ENCODE measurements at regions not wholly inside any gene's neighbourhood (a gene's known extent, or its start where the extent isn't known, plus 50 kb on each side); places are given as distances from the start of the nearest gene placed in this dataset.
"Not testable (repeated sequence)": the region's sequence is repeated elsewhere in the genome, so short reads cannot be mapped to it uniquely, and the experiment has no call there.

- Histone ChIP-seq H3K27ac (no peak overlapping the region), H3K4me3 (no peak overlapping the region)
Observed at GRCh38 chr15:77866596-77867125, 210.8 kb downstream of the TBC1D2B start.

GRCh38 chr15:77866186-77866585 lies 211.3 kb downstream of the TBC1D2B start:
- Histone ChIP-seq H3K27ac (no peak overlapping the region), H3K4me3 (no peak overlapping the region)

- Histone ChIP-seq H3K27ac (no peak overlapping the region), H3K4me3 (no peak overlapping the region)
Observed at GRCh38 chr15:77865701-77866100, 211.8 kb downstream of the TBC1D2B start.

- Histone ChIP-seq H3K4me3 (no peak overlapping the region), H3K27ac (no peak overlapping the region)
Observed at GRCh38 chr15:77865106-77865610, 212.4 kb downstream of the TBC1D2B start.

GRCh38 chr15:77864211-77865105 lies 213.1 kb downstream of the TBC1D2B start:
- H3K27ac ChIP-seq, result no peak overlapping the region
- no peak overlapping the region for H3K4me3 ChIP-seq

GRCh38 chr15:77863491-77864105 lies 213.9 kb downstream of the TBC1D2B start:
- Histone ChIP-seq H3K4me3 (no peak overlapping the region), H3K27ac (no peak overlapping the region)

- no peak overlapping the region for H3K27ac ChIP-seq
Observed at GRCh38 chr15:77862651-77863104, 214.8 kb downstream of the TBC1D2B start.

GRCh38 chr15:77861997-77862635 lies 215.4 kb downstream of the TBC1D2B start:
- H3K4me3 ChIP-seq, H3K27ac ChIP-seq: not testable (repeated sequence)

More at GRCh38 chr15:77862651-77863104, 214.8 kb downstream of the TBC1D2B start:
- no peak overlapping the region for H3K4me3 ChIP-seq

- no peak overlapping the region for H3K27ac ChIP-seq
- H3K4me3 ChIP-seq, result no peak overlapping the region
Observed at GRCh38 chr15:77860071-77860691, 217.3 kb downstream of the TBC1D2B start.

- no peak overlapping the region for H3K4me3 ChIP-seq
- H3K27ac ChIP-seq, result no peak overlapping the region
Observed at GRCh38 chr15:77859491-77860060, 217.9 kb downstream of the TBC1D2B start.

- no peak overlapping the region for H3K27ac ChIP-seq
- H3K4me3 ChIP-seq, result no peak overlapping the region
Observed at GRCh38 chr15:77858792-77859490, 218.6 kb downstream of the TBC1D2B start.

GRCh38 chr15:77857419-77857818 lies 220.1 kb downstream of the TBC1D2B start:
- no peak overlapping the region for H3K4me3 ChIP-seq
- no peak overlapping the region for H3K27ac ChIP-seq

- H3K27ac ChIP-seq, result no peak overlapping the region
- no peak overlapping the region for H3K4me3 ChIP-seq
Observed at GRCh38 chr15:77856705-77857346, 220.7 kb downstream of the TBC1D2B start.

GRCh38 chr15:77855871-77856270 lies 221.6 kb downstream of the TBC1D2B start:
- Histone ChIP-seq H3K4me3 (no peak overlapping the region), H3K27ac (no peak overlapping the region)

GRCh38 chr15:77854980-77855379 lies 222.3 kb upstream of the LINGO1 start:
- Histone ChIP-seq H3K4me3 (no peak overlapping the region), H3K27ac (no peak overlapping the region)

GRCh38 chr15:77853910-77854309 lies 221.2 kb upstream of the LINGO1 start:
- H3K27ac ChIP-seq, result no peak overlapping the region
- no peak overlapping the region for H3K4me3 ChIP-seq

- no peak overlapping the region for H3K4me3 ChIP-seq
- H3K27ac ChIP-seq, result no peak overlapping the region
Observed at GRCh38 chr15:77853008-77853328, 220.3 kb upstream of the LINGO1 start.

GRCh38 chr15:77852241-77853007 lies 219.7 kb upstream of the LINGO1 start:
- Histone ChIP-seq H3K4me3 (no peak overlapping the region), H3K27ac (no peak overlapping the region)
